ENCODE measurements at regions not wholly inside any gene's neighbourhood (a gene's known extent, or its start where the extent isn't known, plus 50 kb on each side); places are given as distances from the start of the nearest gene placed in this dataset.
"Not testable (repeated sequence)": the region's sequence is repeated elsewhere in the genome, so short reads cannot be mapped to it uniquely, and the experiment has no call there.

GRCh38 chr9:79433703-79434102 is 138.1 kb upstream of the TLE4 start:
- no peak for TF ChIP-seq HDGF (IDR thresholded peaks at IDR 0.05; ENCODE audit: borderline replicate concordance)
- TF ChIP-seq L3MBTL2 (conservative IDR thresholded peaks at IDR 0.05): no peak
- no peak for TF ChIP-seq TARDBP (IDR thresholded peaks at IDR 0.05)
- TF ChIP-seq LEF1 (IDR thresholded peaks at IDR 0.05; ENCODE audit: borderline replicate concordance): no peak
- POLR2A ChIA-PET: interaction anchor here (3.1 kb wide), 1 partner anchor 138 kb away, joined by 10 read pairs; the partner anchor contains the start of gene TLE4

GRCh38 chr9:79439221-79439620 is 132.5 kb upstream of the TLE4 start:
- ChIA-PET CTCF (interaction anchor here (0.6 to 1.1 kb wide), 3 partner anchors 18 to 144 kb away, joined by 3 to 5 read pairs (median 4); no protein-coding TSS in a partner anchor), POLR2A (interaction anchor here (0.8 to 3.7 kb wide), 3 partner anchors 132 to 179 kb away, joined by 3 to 17 read pairs (median 3); partner anchors contain the start of gene TLE4)
- not testable (repeated sequence) for DNase-seq (ENCODE audit: extremely low spot score)

More at GRCh38 chr9:79433703-79434102, 138.1 kb upstream of the TLE4 start:
- CTCF ChIA-PET: interaction anchor here (0.9 kb wide), 1 partner anchor 133 kb away, joined by 3 read pairs; no protein-coding TSS in a partner anchor
- DNase-seq (ENCODE audit: extremely low spot score): no peak

GRCh38 chr9:79446523-79447307 is 125.0 kb upstream of the TLE4 start:
- peak; percentile 74 for DNase-seq (ENCODE audit: extremely low spot score)
- ChIA-PET CTCF (interaction anchor here (0.5 to 1.0 kb wide), 3 partner anchors 50 to 192 kb away, joined by 3 to 6 read pairs (median 4); no protein-coding TSS in a partner anchor), POLR2A (interaction anchor here (1.2 to 1.6 kb wide), 2 partner anchors 124 to 190 kb away, joined by 4 to 16 read pairs; partner anchors contain the start of gene TLE4)
- TF ChIP-seq FOXA1 (IDR thresholded peaks at IDR 0.05) (no peak), LEF1 (IDR thresholded peaks at IDR 0.05; ENCODE audit: borderline replicate concordance) (no peak), SUZ12 (IDR thresholded peaks at IDR 0.05) (no peak), FOXM1 (IDR thresholded peaks at IDR 0.05; ENCODE audit: borderline replicate concordance) (no peak), HDGF (IDR thresholded peaks at IDR 0.05; ENCODE audit: borderline replicate concordance) (no peak), FOXK2 (IDR thresholded peaks at IDR 0.05) (no peak)

GRCh38 chr9:79447308-79447605 is 124.5 kb upstream of the TLE4 start:
- no peak for DNase-seq (ENCODE audit: extremely low spot score)
- no peak for TF ChIP-seq SP1 (IDR thresholded peaks at IDR 0.05)
- no peak for TF ChIP-seq PKNOX1 (IDR thresholded peaks at IDR 0.05)
- no peak for TF ChIP-seq LEF1 (IDR thresholded peaks at IDR 0.05; ENCODE audit: borderline replicate concordance)
- TF ChIP-seq FOXA1 (IDR thresholded peaks at IDR 0.05): no peak
- TF ChIP-seq FOXM1 (IDR thresholded peaks at IDR 0.05; ENCODE audit: borderline replicate concordance): no peak
- TF ChIP-seq SUZ12 (IDR thresholded peaks at IDR 0.05): no peak
- TF ChIP-seq FOXK2 (IDR thresholded peaks at IDR 0.05): no peak
- TF ChIP-seq BHLHE40 (IDR thresholded peaks at IDR 0.05; ENCODE audit: borderline replicate concordance): no peak
- no peak for TF ChIP-seq HDGF (IDR thresholded peaks at IDR 0.05; ENCODE audit: borderline replicate concordance)
- no peak for TF ChIP-seq L3MBTL2 (conservative IDR thresholded peaks at IDR 0.05)
- no peak for TF ChIP-seq ZNF384 (IDR thresholded peaks at IDR 0.05)
- TF ChIP-seq NFRKB (IDR thresholded peaks at IDR 0.05): no peak
- no peak for TF ChIP-seq ARNT (IDR thresholded peaks at IDR 0.05)
- TF ChIP-seq CTBP1 (IDR thresholded peaks at IDR 0.05; ENCODE audit: borderline replicate concordance): no peak
- CTCF ChIA-PET: interaction anchor here (0.5 to 1.0 kb wide), 3 partner anchors 50 to 193 kb away, joined by 3 to 6 read pairs (median 4); no protein-coding TSS in a partner anchor
- POLR2A ChIA-PET: interaction anchor here (1.2 to 1.6 kb wide), 2 partner anchors 124 to 190 kb away, joined by 4 to 16 read pairs; partner anchors contain the start of gene TLE4

- ChIA-PET POLR2A (interaction anchor here (1.0 kb wide), 2 partner anchors 122 to 124 kb away, joined by 3 read pairs; partner anchors contain the start of gene TLE4), CTCF (no interaction called here)
- peak; percentile 91 for DNase-seq (ENCODE audit: extremely low spot score)
- TF ChIP-seq SP1 (IDR thresholded peaks at IDR 0.05): no peak
- TF ChIP-seq FOXM1 (IDR thresholded peaks at IDR 0.05; ENCODE audit: borderline replicate concordance): no peak
- TF ChIP-seq PKNOX1 (IDR thresholded peaks at IDR 0.05): no peak
- TF ChIP-seq ELF4 (IDR thresholded peaks at IDR 0.05): no peak
- no peak for TF ChIP-seq CTBP1 (IDR thresholded peaks at IDR 0.05; ENCODE audit: borderline replicate concordance)
- TF ChIP-seq FOXA1 (IDR thresholded peaks at IDR 0.05): no peak
- no peak for TF ChIP-seq L3MBTL2 (conservative IDR thresholded peaks at IDR 0.05)
- TF ChIP-seq FOXK2 (IDR thresholded peaks at IDR 0.05): no peak
- no peak for TF ChIP-seq LEF1 (IDR thresholded peaks at IDR 0.05; ENCODE audit: borderline replicate concordance)
- TF ChIP-seq HDGF (IDR thresholded peaks at IDR 0.05; ENCODE audit: borderline replicate concordance): no peak
- TF ChIP-seq ARNT (IDR thresholded peaks at IDR 0.05): no peak
- no peak for TF ChIP-seq SUZ12 (IDR thresholded peaks at IDR 0.05)
- TF ChIP-seq ZNF384 (IDR thresholded peaks at IDR 0.05): no peak
- TF ChIP-seq NFRKB (IDR thresholded peaks at IDR 0.05): no peak
- TF ChIP-seq BHLHE40 (IDR thresholded peaks at IDR 0.05; ENCODE audit: borderline replicate concordance): no peak
- TF ChIP-seq TARDBP (IDR thresholded peaks at IDR 0.05): no peak
These were observed 124.0 kb upstream of the TLE4 start for GRCh38 chr9:79447762-79448161.

GRCh38 chr9:79452265-79452664 is 119.5 kb upstream of the TLE4 start:
- no peak for DNase-seq (ENCODE audit: extremely low spot score)
- no peak for TF ChIP-seq PKNOX1 (IDR thresholded peaks at IDR 0.05)
- TF ChIP-seq HDGF (IDR thresholded peaks at IDR 0.05; ENCODE audit: borderline replicate concordance): no peak
- no peak for TF ChIP-seq L3MBTL2 (conservative IDR thresholded peaks at IDR 0.05)
- TF ChIP-seq CTBP1 (IDR thresholded peaks at IDR 0.05; ENCODE audit: borderline replicate concordance): no peak
- TF ChIP-seq SP1 (IDR thresholded peaks at IDR 0.05): no peak
- TF ChIP-seq LEF1 (IDR thresholded peaks at IDR 0.05; ENCODE audit: borderline replicate concordance): no peak
- no peak for TF ChIP-seq NFRKB (IDR thresholded peaks at IDR 0.05)
- TF ChIP-seq ARNT (IDR thresholded peaks at IDR 0.05): no peak
- TF ChIP-seq FOXK2 (IDR thresholded peaks at IDR 0.05): no peak
- TF ChIP-seq BHLHE40 (IDR thresholded peaks at IDR 0.05; ENCODE audit: borderline replicate concordance): no peak
- ChIA-PET POLR2A (no interaction called here), CTCF (no interaction called here)
